ENCODE measurements at regions not wholly inside any gene's neighbourhood (a gene's known extent, or its start where the extent isn't known, plus 50 kb on each side); places are given as distances from the start of the nearest gene placed in this dataset.
A peak's percentile ranks its signal among the peaks of the same experiment; 100 is the strongest.

DNA sequence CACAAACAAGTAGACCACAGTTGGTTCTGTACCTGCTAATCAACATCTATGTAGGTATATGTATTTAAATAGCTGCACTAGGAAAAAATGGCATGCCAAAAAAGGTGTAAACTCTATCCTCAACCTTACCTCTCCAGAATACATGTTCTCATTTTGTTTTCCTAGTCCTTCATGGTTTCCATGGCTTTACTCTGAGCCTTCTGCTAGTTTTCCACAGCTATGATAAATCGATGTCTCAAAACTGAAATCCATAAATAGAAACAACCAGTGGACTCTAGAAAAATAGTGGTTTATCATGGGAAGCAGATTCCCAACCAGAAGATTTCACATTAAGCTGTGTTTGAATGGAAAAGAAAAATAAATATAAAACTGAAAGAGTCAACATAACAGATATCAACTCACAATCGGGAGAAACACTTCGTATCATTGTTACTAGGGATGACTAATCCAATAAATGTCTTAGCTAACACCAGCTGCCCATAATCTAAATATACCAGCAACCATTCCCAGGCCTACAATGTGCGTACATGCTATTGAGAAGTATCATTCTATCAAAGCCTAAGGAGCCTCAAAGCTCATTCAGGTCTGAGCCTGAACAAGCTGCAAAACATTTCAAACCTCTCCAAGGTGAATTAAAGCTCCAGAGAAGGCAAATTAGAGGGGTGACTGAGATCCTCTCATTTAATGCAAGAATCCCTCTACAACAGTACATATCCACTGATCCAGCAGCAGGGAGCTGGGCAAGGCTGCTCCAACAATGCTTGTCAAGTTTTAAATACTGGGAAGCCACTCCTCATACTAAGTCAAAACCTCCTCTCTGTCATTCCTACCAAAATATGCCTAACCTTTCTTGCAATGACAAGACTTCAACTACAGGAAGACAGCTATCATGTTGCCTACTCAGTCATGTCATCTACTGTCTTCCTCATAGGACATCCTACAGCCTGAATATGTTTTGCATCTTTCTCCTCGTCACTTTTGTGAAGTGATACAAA is 90.2 kb downstream of the KCTD12 start:
- 79 to 90% methylated on average over 5 of the region's 5 CpGs for WGBS, 2 donors
- ATAC-seq (ENCODE audit: insufficient read depth, low FRiP score) (no peak), DNase-seq (no peak)
- no peak overlapping the region for H3K27ac ChIP-seq (ENCODE audit: low read depth in 1 of 2, low read length in 1 of 2)
- peaks cover 0 to 15% (median 7%) of the 10 kb centered on the region in 5 donors for H3K4me1 ChIP-seq (ENCODE audit: control insufficient read depth in 5 of 5, insufficient read depth in 5 of 5, low read length in 5 of 5)
- H3K9me3 ChIP-seq (ENCODE audit: control insufficient read depth in 4 of 4, insufficient read depth in 3 of 4, low read length in 3 of 4), result no peaks in the 10 kb centered on the region
- TF ChIP-seq, protein P1, sequence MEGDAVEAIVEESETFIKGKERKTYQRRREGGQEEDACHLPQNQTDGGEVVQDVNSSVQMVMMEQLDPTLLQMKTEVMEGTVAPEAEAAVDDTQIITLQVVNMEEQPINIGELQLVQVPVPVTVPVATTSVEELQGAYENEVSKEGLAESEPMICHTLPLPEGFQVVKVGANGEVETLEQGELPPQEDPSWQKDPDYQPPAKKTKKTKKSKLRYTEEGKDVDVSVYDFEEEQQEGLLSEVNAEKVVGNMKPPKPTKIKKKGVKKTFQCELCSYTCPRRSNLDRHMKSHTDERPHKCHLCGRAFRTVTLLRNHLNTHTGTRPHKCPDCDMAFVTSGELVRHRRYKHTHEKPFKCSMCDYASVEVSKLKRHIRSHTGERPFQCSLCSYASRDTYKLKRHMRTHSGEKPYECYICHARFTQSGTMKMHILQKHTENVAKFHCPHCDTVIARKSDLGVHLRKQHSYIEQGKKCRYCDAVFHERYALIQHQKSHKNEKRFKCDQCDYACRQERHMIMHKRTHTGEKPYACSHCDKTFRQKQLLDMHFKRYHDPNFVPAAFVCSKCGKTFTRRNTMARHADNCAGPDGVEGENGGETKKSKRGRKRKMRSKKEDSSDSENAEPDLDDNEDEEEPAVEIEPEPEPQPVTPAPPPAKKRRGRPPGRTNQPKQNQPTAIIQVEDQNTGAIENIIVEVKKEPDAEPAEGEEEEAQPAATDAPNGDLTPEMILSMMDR (IDR thresholded peaks at IDR 0.05; ENCODE audit: control extremely low read depth, extremely low read depth), result no peak
- no peak overlapping the region for H3K9ac ChIP-seq (ENCODE audit: insufficient read depth in 1 of 2, low read length in 2 of 2)
- no peaks in the 10 kb centered on the region for H3K27me3 ChIP-seq (ENCODE audit: control insufficient read depth in 3 of 3, insufficient read depth in 3 of 3, low read length in 2 of 3)
- no peak overlapping the region for H3K4me3 ChIP-seq
- H3K36me3 ChIP-seq (ENCODE audit: control insufficient read depth in 4 of 4, insufficient read depth in 4 of 4, low read length in 4 of 4), result no peaks in the 10 kb centered on the region

DNA sequence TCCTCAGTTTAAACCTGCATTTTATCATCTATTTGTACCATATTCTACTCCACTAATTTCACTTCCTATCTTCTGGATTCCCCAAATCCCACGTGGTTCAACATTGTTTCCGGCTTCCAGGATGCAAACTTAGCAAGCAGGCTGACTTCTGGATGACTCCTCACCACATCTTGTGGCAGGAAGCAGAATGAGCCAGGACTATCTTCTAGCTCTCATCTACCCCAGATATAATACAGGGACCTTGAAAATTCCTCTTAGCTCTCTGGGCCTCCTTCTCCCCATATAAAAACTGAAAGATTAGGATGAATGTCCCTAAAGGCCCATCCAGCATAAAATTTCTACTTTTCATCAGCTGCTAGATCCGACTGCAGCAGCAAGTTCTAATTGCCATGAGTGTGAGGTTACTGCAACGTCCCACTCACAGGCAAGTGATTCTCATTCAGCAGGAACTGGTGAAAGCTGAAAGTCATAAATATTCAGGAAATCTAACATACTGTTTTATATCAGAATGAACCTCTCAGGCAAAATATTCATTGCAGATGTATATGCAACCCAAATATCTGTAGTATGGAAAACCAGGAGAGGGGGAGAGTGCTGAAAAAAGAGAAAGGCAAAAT is 93.4 kb downstream of the KCTD12 start:
- Histone ChIP-seq H3K27ac (ENCODE audit: low read depth in 1 of 2, low read length in 1 of 2) (peak overlapping the region in 1 of 2 donors; percentile 70), H3K9me3 (ENCODE audit: control insufficient read depth in 4 of 4, insufficient read depth in 3 of 4, low read length in 3 of 4) (no peaks in the 10 kb centered on the region), H3K36me3 (ENCODE audit: control insufficient read depth in 4 of 4, insufficient read depth in 4 of 4, low read length in 4 of 4) (no peaks in the 10 kb centered on the region), H3K9ac (ENCODE audit: insufficient read depth in 1 of 2, low read length in 2 of 2) (no peak overlapping the region), H3K4me1 (ENCODE audit: control insufficient read depth in 5 of 5, insufficient read depth in 5 of 5, low read length in 5 of 5) (peaks cover 0 to 18% (median 9%) of the 10 kb centered on the region in 5 donors), H3K4me3 (no peak overlapping the region), H3K27me3 (ENCODE audit: control insufficient read depth in 3 of 3, insufficient read depth in 3 of 3, low read length in 2 of 3) (no peaks in the 10 kb centered on the region)
- DNase-seq, result peak; percentile 51 to 87 (median 72)
- 40 to 53% methylated on average over 4 of the region's 4 CpGs for WGBS, 2 donors
- no peak for ATAC-seq (ENCODE audit: insufficient read depth, low FRiP score)
- TF ChIP-seq, protein P1 (IDR thresholded peaks at IDR 0.05; ENCODE audit: control extremely low read depth, extremely low read depth), result no peak

DNA sequence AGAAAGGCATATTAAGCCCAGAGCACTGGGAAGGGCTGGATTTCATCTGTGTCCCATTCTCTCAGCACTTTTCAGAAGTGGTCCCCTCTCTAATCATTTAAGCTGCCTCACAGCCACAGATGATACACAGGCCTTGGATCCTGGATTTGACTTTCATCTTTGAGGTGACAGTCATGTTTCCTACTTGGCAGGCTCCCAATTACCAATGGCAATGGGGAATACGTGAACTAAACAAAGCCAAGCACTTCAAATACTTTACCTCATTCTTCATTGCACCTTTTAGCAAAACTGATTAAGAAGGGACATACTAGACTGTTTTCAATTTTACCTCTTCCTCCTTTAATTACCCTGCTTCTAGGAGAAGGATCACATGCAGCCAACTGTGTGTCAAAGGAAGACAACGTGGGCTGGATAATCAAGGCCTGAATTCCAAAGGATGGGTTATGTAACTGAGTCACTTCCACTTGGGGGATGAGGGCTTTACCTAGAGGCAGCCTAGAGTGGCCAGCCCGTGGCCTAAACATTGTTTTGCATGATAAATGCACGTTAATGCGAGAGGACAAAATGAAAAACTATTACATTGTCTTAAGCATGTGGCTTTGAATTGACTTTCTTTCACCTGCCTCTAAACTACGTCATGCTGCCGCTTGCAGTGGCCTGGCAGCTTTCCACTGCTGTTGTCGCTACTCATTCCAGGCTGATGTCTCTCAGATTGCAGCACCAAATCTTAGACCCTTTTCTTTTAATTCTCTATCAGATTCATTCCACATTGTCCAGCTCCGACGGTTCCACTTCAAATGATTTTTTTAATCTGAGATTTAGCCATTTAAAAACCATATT is 95.0 kb downstream of the KCTD12 start:
- peak in 1 of 3 donors; percentile 33 for DNase-seq
- no peak overlapping the region for H3K4me3 ChIP-seq
- H3K27ac ChIP-seq (ENCODE audit: low read depth in 1 of 2, low read length in 1 of 2), result no peak overlapping the region
- TF ChIP-seq, protein P1 (IDR thresholded peaks at IDR 0.05; ENCODE audit: control extremely low read depth, extremely low read depth), result no peak
- H3K27me3 ChIP-seq (ENCODE audit: control insufficient read depth in 3 of 3, insufficient read depth in 3 of 3, low read length in 2 of 3), result no peaks in the 10 kb centered on the region
- ATAC-seq (ENCODE audit: insufficient read depth, low FRiP score), result no peak
- H3K9ac ChIP-seq (ENCODE audit: insufficient read depth in 1 of 2, low read length in 2 of 2), result no peak overlapping the region
- no peaks in the 10 kb centered on the region for H3K9me3 ChIP-seq (ENCODE audit: control insufficient read depth in 4 of 4, insufficient read depth in 3 of 4, low read length in 3 of 4)
- H3K36me3 ChIP-seq (ENCODE audit: control insufficient read depth in 4 of 4, insufficient read depth in 4 of 4, low read length in 4 of 4), result no peaks in the 10 kb centered on the region
- H3K4me1 ChIP-seq (ENCODE audit: control insufficient read depth in 5 of 5, insufficient read depth in 5 of 5, low read length in 5 of 5), result peaks cover 0 to 18% (median 9%) of the 10 kb centered on the region in 5 donors
- WGBS, 2 donors, result 77 to 87% methylated on average over 10 of the region's 10 CpGs

Measured in lung (tissue), 11 donors.